HG02981 (cell line): ENCODE measurements at regions not wholly inside any gene's neighbourhood (a gene's known extent, or its start where the extent isn't known, plus 50 kb on each side); places are given as distances from the start of the nearest gene placed in this dataset.
A peak's percentile ranks its signal among the peaks of the same experiment; 100 is the strongest.

Experiments used
- ATAC-seq: cut with Tn5 transposase; IDR thresholded peaks from one replicate; pipeline ENCODE4 v1.9.1; 2021; ENCODE audit warnings: mild to moderate bottlenecking, moderate library complexity; ENCODE audit not compliant: unreplicated experiment

DNA sequence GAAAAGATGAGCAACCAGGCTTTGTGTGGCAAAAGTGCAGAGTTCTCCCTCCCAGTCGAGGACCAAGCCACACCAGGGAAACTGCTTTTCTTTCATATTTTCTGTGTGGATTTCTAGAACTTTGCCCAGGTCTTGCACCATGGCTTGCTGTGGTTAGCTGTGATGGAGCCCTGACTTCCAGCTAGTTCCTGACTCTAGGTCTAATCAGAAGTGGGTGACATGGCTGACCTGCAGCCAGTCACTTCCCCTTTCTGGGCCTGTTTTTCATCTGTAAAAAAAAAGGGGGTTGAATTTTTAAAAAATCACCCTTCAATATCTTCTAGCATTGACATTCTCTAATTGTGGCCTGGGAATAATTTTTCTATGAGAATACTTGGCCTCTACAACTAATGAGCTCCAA, 491.2 kb upstream of the USP24 start:
- ATAC-seq = no peak

GRCh38 chr1:55703726-55704363, 488.7 kb upstream of the USP24 start:
- ATAC-seq = no peak

DNA sequence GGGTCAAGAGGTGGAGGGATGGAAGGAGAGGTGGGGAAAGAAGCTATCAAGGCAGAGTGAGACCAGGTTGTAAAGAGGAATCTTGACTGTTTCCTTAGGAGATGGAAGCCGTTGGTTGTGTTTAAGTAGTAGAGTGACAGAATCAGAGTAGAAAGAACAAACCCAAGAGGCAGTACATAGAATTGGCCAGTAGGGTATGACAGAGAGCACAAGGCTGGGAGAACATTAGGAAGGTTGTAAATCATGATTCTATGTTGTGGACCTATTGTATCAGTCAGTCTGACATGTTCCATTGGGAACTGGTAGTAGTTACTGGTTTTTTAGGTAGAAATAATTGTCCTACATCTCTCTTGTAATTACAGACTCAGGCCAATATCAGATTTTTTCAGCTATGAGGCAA, 486.9 kb upstream of the USP24 start:
- peak; percentile 86 for ATAC-seq

- ATAC-seq = no peak
Observed at GRCh38 chr1:55700359-55701130, 485.4 kb upstream of the USP24 start.

GRCh38 chr1:55699228-55699627, 484.1 kb upstream of the USP24 start:
- no peak for ATAC-seq

GRCh38 chr1:55697997-55698535, 482.9 kb upstream of the USP24 start:
- no peak for ATAC-seq

DNA sequence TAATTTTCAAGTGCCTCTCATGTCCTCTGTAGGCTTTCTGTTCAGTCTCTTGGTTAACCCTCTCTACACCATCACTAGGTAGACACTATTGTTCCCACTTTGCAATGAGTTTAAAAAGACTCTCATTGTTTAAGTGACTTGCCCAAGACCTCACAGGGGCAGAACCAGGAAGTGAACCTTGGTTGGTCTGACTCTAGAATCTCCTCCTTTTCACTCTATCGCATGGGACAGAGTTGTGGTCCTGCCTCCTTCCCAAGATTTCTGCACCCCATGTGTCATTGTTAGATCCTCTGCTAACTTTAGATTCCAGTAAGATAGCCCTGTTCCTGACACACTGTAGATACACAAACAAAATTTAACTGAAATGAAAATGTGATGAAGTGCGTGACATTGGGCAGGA, 481.7 kb upstream of the USP24 start:
- no peak for ATAC-seq

DNA sequence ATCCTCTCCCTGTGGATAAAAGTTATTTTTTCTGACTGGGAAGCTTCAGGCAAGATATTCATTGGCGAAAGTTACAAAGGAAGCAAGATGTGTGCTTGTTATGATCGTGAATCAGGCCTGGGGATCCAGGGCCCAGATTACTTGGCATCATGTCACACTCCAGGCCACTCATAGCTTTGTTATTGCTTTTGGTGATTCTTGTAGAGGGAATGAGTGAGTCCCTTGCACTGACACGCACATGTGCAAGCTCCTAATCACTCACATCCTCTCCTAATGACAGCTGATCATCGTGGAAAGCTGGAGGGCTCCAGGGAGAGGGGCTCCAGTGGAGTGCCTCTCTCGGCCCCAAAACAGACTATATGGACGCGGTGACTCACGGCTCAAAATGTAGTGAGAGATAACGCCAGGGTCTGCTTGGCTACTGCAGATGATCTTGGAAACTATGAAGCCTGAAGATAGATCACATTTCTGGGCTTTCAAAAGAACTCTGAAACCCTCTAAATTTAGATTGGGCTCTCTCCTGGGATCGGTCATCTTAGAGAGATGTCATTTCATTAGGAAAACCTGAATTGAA, 481.1 kb upstream of the USP24 start:
- ATAC-seq = no peak

- no peak for ATAC-seq
Observed at GRCh38 chr1:55695552-55695951, 480.4 kb upstream of the USP24 start.

DNA sequence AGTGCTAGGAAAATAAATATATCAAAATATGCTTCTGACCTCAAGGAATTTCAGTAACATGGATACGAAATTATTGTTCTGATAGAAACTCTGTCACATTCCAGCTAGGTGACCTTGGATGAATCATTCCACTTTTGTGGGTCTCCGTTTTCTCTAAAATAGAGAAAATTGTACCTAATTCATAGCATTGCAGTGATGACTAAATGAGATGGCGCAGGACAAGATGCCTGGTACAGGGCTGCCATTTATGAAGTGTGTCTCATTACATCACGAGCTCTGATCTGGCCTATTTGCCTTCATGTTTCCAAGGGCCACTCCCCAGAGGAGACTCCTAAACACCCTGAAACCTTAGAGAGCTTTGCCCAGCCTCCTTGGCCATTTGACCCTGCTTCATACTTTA, 480.0 kb upstream of the USP24 start:
- no peak for ATAC-seq

DNA sequence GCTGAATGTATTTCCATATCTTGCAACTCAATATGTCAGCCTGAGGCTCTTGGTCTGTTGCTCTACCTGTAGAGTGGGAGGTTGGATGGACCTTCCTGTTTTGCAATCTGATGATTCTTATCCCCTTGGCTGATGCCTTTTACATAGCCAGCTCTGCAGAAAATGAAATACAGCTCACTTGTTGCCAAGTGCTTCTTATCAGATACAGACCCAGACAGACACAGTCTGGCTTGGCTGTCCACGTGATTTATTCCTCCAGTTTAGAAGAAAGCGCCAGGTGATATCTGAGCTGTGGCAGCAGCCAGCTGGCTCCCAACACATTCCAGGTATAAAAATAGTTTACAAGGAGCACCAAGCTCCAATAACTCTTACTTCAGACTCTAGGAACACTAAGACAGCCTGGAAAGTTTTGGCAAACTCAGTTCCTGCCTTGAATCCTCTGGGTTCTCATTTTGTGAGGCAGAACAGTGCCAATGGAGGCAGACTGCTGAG, 479.2 kb upstream of the USP24 start:
- no peak for ATAC-seq

GRCh38 chr1:55692726-55693125, 477.6 kb upstream of the USP24 start:
- ATAC-seq = no peak

GRCh38 chr1:55690366-55690765, 475.2 kb upstream of the USP24 start:
- no peak for ATAC-seq

DNA sequence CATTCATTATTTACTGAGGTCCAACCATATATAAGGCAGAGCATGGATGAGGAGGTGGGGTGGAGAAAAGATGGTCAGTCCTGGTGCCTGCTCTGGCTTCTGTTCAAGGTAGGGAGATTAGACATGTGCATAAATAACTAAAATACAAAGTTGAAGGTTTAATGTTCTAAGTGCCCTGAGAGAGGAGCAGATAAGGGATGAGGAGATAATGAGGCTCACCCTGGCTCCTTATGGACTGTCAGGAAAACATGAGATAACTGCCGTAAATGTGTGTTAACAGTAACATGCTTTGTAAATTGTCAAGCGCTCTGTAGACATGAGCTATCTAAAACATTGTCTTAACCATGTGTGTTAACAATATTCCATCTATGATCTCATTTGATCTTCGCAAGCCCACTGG, 474.6 kb upstream of the USP24 start:
- ATAC-seq = no peak

DNA sequence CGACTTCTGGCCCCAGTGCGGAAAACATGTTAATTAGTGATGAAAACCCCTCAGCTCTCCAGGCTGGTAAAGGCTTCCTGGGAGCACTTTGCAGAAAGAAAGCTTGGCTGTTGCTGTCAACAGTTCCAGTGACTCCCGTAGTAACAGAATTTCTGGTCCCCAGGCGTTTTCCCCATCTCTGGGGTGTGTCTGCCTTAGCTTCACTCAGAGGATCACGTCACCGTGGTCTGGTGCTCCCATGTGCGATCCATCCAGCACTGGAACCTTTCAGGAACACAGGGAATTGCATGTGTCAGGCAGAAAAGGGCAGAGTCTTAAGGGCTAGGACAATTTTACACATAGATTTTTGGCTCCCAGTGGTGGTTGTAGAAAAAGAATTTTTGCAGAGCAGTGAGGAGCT, 470.4 kb upstream of the USP24 start:
- no peak for ATAC-seq

- ATAC-seq = no peak
Observed at GRCh38 chr1:55684131-55684650, 469.0 kb upstream of the USP24 start.

DNA sequence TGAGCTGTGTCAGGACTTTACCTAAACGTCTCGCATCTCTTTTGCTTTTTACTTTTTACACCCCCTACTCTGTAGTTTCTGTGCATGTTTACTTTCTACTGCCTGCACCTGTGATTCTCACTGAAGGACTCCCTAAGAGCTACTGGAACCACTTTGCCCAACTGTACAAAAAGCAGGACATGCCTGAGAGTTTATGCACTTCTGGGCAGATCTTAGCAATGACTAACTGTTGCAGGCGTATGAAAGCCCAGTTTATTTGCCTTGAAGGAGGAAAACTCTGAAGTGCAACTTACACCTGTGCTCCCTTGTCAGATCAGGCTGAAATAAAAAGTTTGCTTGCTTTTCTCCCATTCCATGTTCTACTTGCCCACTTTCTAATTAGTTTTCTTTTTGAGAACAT, 467.0 kb upstream of the USP24 start:
- no peak for ATAC-seq

DNA sequence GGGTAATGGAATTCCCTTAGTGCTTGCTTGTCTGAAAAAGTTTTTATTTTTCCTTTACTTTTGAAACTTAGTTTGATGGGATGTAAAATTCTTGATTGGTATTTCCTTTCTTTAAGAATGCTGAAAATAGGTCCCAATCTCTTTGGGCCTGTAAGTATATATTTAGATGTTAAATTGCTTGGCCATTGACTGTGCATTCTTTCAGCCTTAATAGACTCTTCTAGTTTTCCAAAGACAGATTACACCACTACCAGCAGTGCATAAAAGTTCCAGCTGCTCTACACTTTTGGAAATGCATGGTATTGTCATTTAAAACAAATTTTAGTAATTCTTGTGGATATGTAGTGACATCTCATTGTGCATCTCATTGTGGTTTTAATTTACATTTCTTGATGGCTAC, 464.8 kb upstream of the USP24 start:
- ATAC-seq = no peak

DNA sequence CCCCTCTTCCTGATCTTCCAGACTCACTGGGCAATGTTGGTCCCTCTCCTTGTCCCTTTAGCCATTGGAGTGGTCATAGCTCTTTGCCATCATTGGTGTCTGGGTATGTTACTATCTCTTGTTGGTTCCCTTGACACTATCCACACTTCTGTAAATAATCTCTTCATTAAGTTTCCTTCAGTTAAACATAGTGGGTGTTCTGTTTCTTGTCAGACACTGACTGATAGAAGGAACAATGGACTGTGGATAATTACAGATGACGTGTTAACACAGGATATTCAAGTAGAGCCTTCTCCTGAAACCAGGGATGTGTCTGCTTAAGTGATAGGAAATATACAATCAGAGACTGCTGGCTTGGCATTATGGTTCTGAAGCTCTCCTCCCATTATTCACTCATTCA, 458.3 kb upstream of the USP24 start:
- no peak for ATAC-seq

DNA sequence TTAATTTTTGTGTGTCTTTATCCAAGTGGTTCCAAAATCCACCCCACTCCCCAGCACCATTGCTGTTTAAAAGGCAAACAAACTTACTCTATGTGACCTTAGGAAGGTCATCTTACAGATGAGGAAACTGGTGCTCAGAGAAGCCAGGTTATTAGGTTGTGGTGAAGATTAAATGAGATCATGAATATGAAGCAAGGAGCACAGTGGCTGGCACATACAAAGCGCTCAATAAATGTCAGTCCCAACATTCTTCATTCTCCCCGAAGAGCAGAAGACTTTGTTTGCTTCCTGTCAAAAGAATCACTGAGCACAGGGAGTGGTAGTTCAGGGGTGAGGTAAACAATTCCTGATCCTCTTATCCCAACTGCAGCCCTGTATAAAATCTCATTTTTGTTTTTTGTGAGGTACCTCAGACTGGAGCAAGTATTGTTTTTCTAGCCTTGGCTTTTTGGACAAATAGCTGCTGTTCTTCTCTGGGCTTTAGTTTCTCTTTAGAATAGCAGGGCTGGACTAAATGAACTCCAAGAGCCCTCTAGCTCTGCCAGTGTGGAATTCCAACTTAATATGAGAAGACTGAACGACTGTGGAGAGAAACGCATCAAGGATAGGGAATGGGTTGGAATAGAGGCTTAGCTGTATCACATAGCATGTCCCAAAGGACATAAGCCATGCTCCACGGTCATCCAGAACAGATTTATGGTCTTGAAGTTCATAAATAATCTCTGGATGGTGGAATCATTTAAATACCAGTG, 455.3 kb upstream of the USP24 start:
- ATAC-seq = no peak

GRCh38 chr1:55669293-55669692, 454.1 kb upstream of the USP24 start:
- no peak for ATAC-seq
